ENCODE measurements at regions not wholly inside any gene's neighbourhood (a gene's known extent, or its start where the extent isn't known, plus 50 kb on each side); places are given as distances from the start of the nearest gene placed in this dataset.
"Not testable (repeated sequence)": the region's sequence is repeated elsewhere in the genome, so short reads cannot be mapped to it uniquely, and the experiment has no call there.

GRCh38 chr11:7186676-7187075 lies 65.0 kb upstream of the SYT9 start:
- no peaks in the 10 kb centered on the region for H3K36me3 ChIP-seq
- H3K4me1 ChIP-seq, result no peaks in the 10 kb centered on the region
- no peaks in the 10 kb centered on the region for H3K27me3 ChIP-seq
- WGBS, result 73% methylated on average over 1 of the region's 1 CpG
- no peak for DNase-seq (ENCODE audit: low spot score in 2 of 2)
- TF ChIP-seq EP300 (IDR thresholded peaks at IDR 0.05) (no peak), CTCF (IDR thresholded peaks at IDR 0.05) (no peak), POLR2A (IDR thresholded peaks at IDR 0.05) (no peak), POLR2AphosphoS5 (IDR thresholded peaks at IDR 0.05) (no peak)
- no peaks in the 10 kb centered on the region for H3K9me3 ChIP-seq
- H3K4me3 ChIP-seq, result no peak overlapping the region
- H3K27ac ChIP-seq, result no peak overlapping the region

DNA sequence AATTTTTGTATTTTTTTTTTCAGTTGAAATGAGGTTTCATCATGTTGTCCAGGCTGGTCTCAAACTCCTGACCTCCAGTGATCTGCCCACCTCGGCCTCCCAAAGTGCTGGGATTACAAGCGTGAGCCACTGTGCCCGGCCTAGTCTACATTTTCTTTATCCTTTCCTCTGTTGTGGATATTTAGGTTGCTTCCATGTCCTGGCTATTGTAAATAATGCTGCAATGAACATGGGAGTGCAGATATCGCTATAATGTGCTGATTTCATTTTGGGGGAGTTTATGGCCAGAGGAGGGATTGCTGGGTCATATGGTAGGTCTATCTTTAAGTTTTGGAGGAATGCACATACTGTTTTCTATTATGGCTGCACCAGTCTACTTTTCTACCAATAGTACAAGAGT lies 58.9 kb upstream of the SYT9 start:
- not testable (repeated sequence) for DNase-seq (ENCODE audit: low spot score in 2 of 2); H3K4me1 ChIP-seq; H3K27me3 ChIP-seq; H3K36me3 ChIP-seq; H3K27ac ChIP-seq; H3K4me3 ChIP-seq; H3K9me3 ChIP-seq
- 92% methylated on average over 4 of the region's 4 CpGs for WGBS

- WGBS, result 91% methylated on average over 1 of the region's 1 CpG
- TF ChIP-seq EP300 (IDR thresholded peaks at IDR 0.05), result no peak
- TF ChIP-seq POLR2AphosphoS5 (IDR thresholded peaks at IDR 0.05), result no peak
- H3K4me3 ChIP-seq, result no peak overlapping the region
Observed at GRCh38 chr11:7196396-7197146, 55.1 kb upstream of the SYT9 start.

DNA sequence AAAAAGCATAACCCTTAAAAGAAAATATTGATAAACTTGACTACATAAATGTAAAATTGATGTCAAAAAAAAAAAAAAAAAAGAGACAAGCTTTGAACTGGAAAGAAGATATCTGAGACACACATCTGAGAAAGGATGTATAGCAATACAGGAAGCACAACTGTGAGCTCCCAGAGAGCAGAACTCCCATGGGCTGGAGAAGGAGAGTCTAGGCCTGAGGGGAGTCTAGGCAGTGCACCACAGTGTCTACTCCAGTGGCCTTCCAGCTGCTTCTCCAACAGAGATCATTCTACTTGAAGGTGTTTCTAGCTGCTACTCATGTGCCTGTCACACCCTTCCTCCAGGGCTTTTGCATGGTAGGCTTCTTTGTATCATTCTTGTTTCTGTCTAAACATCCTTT lies 54.2 kb upstream of the SYT9 start:
- H3K27me3 ChIP-seq, result no peaks in the 10 kb centered on the region
- H3K4me3 ChIP-seq, result no peak overlapping the region
- no peak for DNase-seq (ENCODE audit: low spot score in 2 of 2)
- no peaks in the 10 kb centered on the region for H3K9me3 ChIP-seq
- no peaks in the 10 kb centered on the region for H3K4me1 ChIP-seq
- no peak for TF ChIP-seq POLR2AphosphoS5 (IDR thresholded peaks at IDR 0.05)
- TF ChIP-seq POLR2A (IDR thresholded peaks at IDR 0.05), result no peak
- no peak for TF ChIP-seq CTCF (IDR thresholded peaks at IDR 0.05)
- TF ChIP-seq EP300 (IDR thresholded peaks at IDR 0.05), result no peak
- no peaks in the 10 kb centered on the region for H3K36me3 ChIP-seq
- H3K27ac ChIP-seq, result no peak overlapping the region

More at GRCh38 chr11:7196396-7197146, 55.1 kb upstream of the SYT9 start:
- H3K36me3 ChIP-seq, result no peaks in the 10 kb centered on the region
- H3K4me1 ChIP-seq, result no peaks in the 10 kb centered on the region
- no peak overlapping the region for H3K27ac ChIP-seq
- H3K27me3 ChIP-seq, result no peaks in the 10 kb centered on the region
- H3K9me3 ChIP-seq, result no peaks in the 10 kb centered on the region
- no peak for DNase-seq (ENCODE audit: low spot score in 2 of 2)
